GM18498 (cell line): ENCODE measurements at regions not wholly inside any gene's neighbourhood (a gene's known extent, or its start where the extent isn't known, plus 50 kb on each side); places are given as distances from the start of the nearest gene placed in this dataset.

ENCODE experiments used
- ATAC-seq: cut with Tn5 transposase; IDR thresholded peaks from one replicate; pipeline ENCODE4 v1.9.1; 2021; ENCODE audit warnings: mild to moderate bottlenecking, moderate library complexity; ENCODE audit not compliant: unreplicated experiment

GRCh38 chr2:57862153-57862552 lies 184.5 kb upstream of the VRK2 start:
- ATAC-seq: no peak

DNA sequence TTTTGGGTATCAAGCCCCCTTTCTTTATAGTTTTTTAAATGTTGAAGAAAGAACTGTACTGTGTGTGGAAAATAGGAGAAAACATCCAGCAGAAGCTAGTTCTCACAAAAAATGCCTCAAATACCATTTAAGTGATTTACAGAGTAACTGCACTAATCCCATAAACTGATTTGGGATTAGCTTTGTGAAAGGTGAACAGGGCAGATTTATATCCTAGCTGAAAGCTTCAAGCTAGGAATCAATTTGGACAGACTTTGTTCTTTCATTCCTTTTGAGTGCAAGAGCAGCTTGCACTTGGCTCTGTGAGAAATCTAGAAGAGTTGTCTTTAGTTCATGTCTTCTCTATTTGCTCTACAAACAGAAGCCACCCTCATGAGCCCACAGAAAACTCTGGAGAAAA lies 183.9 kb upstream of the VRK2 start:
- ATAC-seq: no peak

GRCh38 chr2:57864926-57865325 lies 181.7 kb upstream of the VRK2 start:
- ATAC-seq: no peak

- no peak for ATAC-seq
Measured at GRCh38 chr2:57867730-57868129, 178.9 kb upstream of the VRK2 start.

- no peak for ATAC-seq
Measured at GRCh38 chr2:57868619-57869139, 177.9 kb upstream of the VRK2 start.

DNA sequence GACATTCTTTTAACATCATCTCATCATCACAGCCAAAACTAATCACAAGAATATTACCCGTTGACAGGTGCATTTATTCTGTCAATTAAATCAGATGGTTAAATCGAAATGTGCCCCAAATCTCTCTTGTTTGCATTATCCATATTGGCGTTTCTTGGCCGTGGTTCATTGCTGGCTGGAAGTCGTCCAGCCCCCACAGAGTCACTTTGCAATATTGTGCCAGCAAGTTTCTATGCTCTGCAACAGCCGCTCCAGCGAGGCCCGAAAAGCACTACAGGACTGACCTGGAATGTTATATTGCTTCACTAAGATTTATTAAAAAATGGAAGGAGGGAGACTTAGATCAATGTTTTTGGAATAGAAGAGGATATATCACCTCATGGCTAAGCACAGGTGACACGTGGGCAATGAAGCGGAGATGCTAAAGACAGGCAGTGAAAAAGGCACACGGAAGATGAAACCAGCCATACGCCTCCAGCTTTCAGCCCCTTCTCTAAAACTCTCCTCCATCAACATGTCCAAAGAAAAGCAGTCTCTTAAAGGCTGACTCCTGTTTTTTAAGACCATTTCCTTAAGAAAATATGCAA lies 176.8 kb upstream of the VRK2 start:
- ATAC-seq: no peak

- no peak for ATAC-seq
Measured at GRCh38 chr2:57876313-57876712, 170.3 kb upstream of the VRK2 start.

DNA sequence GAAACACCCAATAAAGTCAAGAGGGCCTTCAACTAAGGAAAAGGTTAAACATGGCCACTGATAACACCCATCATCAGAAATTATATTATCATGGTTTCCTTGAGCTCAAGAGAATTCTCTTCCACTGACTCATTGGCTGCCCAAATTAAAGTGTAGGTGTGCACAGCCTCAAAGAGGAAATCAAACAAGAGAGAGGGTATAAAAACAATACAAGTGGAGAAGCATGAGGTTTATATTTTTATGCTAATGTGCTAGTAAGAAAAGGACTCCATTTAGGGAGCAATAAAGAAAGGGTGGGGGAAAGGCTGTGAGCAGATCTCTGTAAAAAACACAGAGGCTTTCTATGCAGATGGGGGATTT lies 168.8 kb upstream of the VRK2 start:
- no peak for ATAC-seq

GRCh38 chr2:57878171-57878865 lies 168.3 kb upstream of the VRK2 start:
- ATAC-seq: no peak

GRCh38 chr2:57878866-57879210 lies 167.8 kb upstream of the VRK2 start:
- ATAC-seq: no peak

DNA sequence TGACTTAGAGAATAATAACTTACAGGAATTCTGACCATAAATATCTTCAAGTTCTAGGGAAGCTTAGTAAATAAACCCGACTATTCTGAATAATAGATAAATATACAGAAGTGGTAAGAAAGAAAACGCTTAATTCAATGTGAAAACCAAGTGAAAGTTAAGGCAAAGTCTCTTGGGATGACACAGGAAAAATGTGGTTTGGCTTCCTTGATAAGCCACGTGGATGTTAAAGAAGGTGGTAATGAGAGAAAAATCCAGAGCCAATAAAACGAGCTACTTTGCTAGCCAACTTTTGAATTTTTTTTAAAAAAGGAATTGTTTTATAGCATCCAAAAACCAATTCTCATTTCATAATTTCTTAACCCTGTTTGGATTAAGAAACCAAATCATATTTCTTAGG lies 166.2 kb upstream of the VRK2 start:
- ATAC-seq: no peak

DNA sequence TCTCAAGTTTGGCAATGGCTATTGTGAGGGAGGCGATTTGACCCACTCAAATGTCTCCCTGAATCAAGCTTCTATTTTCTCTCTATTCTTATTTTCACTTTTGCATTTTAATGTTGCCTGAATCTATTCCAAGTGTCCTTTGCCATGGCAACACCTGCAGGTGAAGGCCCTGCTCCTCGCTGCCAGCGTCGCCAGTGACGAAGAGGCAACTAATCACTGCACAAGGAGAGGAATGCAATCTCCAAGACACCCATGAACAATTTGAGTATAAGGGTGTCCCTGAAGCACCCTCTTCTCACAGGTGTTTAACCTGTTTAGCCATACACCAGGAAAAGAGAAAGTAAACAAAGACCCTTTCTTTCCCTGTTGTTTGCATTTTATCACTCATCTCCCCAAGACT lies 165.6 kb upstream of the VRK2 start:
- no peak for ATAC-seq

GRCh38 chr2:57881998-57882888 lies 164.4 kb upstream of the VRK2 start:
- no peak for ATAC-seq

DNA sequence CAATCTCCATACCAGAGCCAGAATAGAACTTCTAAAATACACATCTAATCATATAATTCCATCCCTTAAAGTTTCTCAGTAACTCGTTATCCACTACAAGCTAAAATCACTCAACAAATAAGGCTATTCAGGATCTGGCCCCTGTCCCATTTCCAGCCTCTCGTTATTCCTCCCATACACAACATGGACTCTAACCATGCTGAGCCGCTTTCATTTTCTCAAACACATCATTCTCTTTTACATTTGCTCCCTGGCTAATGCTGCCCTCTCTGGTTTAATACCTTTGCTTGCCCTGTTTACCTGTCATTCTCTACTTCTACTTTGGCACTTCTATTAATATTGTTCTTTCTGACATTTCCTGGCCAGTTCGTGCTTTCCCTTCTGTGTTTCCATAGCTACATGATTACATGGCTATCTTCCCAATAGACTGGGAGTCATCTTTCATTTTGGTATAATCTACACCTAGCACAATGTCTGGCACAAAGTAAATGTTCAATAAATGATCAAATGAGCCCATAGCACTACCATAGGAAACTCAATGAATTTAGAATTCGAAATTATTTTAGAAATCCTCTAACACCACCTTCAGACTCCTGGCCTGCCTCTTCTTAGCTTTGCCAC lies 163.6 kb upstream of the VRK2 start:
- ATAC-seq: no peak

GRCh38 chr2:57884281-57884680 lies 162.3 kb upstream of the VRK2 start:
- ATAC-seq: no peak

DNA sequence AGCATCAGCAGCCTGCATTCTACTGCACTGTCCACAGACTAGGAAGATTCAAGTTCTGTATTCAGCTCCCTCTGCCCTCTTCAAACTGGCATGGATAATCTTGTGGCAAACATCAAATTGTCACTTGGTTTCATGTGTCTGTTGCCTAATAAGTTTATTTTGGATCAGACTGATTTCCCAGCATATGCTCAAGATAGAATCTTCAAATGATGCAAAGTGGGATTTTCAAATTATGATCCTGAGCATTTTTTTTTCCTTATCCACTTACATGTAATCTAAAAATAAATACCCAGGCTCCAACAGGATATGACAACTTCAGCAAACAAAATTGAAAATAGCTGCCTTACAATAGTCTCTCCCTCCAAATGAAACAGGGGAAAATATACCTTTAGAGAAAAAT lies 160.9 kb upstream of the VRK2 start:
- ATAC-seq: no peak

- no peak for ATAC-seq
Measured at GRCh38 chr2:57886161-57886786, 160.3 kb upstream of the VRK2 start.

- ATAC-seq: no peak
Measured at GRCh38 chr2:57888463-57888862, 158.1 kb upstream of the VRK2 start.

DNA sequence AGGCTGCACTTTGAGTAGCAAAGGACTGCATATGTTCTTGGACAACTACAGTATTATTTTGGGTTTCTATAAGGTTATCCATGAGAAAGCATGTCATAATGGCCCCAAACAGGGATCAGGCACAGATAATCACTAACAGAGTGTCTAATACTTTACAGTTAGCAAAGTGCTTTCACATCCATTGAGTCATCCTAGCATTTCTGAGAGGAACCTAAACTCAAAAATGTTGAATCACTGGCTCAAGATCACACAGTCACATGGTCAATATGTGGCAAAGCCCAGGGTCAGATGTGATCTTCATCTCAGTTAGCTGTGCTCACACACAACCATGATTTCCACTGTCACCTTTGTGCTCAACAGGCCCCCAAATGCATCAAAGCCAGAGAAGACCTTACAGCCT lies 156.1 kb upstream of the VRK2 start:
- ATAC-seq: peak; percentile 42

DNA sequence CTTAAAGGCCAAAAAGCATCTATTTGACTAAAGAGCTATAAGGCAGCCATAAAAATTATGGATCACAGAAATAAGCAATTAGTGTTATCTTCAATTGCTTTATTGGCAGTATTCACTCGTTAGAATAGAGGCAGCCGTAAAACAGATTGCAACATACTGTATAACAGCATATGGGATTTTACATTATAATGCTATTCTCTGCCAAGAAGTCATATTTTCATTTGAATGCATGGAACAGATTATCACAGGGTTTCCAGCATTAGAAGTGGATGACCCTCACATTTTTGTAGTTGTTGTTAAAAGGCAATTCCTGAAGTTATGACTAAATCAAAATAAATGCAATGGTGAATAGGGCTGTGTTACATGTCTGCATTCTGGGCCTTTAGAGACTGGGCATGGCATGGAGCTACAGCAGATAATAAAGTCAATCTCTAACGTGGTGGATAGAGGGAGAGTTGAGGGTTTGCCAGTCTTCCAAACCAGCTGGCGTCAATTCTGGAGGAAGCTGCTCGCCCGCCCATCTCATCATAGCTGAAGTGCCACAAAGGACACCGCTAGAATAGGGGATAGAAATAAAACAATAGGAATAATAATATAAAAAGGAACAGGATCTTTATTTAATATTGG lies 155.4 kb upstream of the VRK2 start:
- ATAC-seq: no peak

- ATAC-seq: peak; percentile 69
Measured at GRCh38 chr2:57892920-57893319, 153.7 kb upstream of the VRK2 start.
